Activated T-cell treated with anti-CD3 and anti-CD28 coated beads, Interleukin-2, amount 50 U/mL, for 48 hours (primary cell): ENCODE measurements at regions not wholly inside any gene's neighbourhood (a gene's known extent, or its start where the extent isn't known, plus 50 kb on each side); places are given as distances from the start of the nearest gene placed in this dataset.

ENCODE experiments used
- DNase-seq, 2 experiments: peaks; one replicate each; pipeline ENCODE4 v3.0.0-alpha.2; 2020

GRCh38 chr20:22430154-22430745 lies 154.1 kb downstream of the FOXA2 start:
- no peak for DNase-seq

DNA sequence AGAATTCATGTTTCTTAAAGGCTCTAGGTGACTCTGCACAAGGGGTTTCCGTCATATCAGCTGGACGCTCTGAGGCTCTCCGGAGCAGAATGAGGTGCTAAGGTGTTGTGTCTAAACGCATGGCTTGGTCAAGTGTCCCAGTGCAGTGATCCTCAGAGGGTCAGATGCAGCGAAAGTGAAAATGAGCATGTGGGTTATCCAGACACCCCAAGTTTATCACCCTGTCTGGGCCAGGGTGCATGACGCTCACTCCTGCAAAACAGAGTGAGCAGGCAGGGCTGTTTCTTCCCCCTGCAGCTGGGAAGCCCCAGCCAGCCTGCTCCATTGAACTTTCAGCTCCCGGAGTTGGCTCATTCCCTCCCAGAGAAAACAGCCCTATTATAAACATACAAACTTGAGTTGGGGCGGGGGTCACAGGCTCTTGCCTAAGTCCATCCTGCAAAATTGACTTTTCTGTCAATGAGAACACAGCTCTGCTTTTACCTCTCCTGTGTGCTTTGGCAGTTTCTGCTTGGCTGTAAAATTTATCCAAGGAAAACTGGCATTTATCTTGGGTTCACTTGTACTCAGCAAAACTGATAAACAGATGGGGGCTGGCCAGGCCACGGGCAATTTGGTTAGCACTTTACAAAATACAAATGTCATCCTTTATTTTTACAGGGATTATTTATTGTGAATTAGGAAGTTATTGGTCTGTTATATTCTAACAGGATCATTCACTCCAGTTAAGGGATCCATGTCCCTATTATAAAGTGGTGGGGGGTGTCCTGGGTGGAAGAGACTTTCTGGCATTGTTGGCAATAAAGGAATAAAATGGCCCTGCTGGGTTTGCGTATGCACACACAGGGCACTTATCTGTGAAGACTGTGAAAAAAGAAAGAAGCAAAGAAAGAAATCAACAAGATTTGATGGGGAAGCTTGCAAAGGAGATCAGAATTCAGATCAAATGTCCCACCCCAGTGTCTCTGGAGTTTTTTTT lies 154.9 kb downstream of the FOXA2 start:
- no peak for DNase-seq

DNA sequence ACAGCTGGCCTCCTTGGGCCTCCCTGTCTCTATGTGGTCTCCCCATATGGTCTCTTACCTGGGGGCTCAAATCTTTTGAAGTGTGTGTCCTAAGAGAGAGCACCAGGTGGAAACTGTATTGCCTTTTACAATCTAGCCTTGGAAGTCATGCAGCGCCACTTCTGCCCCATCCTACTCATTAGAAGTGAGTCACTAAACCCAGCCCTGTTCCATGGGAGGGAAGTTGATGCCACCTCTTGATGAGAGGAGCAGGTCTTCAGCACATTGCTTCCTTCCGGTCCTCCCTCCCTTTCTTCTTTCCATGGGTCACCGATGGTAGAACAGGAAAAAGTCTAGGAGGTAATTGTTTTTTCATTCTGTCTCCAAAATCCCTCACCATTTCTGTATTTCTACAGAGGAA lies 156.3 kb downstream of the FOXA2 start:
- no peak for DNase-seq

GRCh38 chr20:22426772-22427171 lies 157.6 kb downstream of the FOXA2 start:
- DNase-seq, result no peak

- DNase-seq, result no peak
These were observed 158.8 kb downstream of the FOXA2 start for GRCh38 chr20:22425344-22426295.

- DNase-seq, result no peak
These were observed 161.1 kb downstream of the FOXA2 start for GRCh38 chr20:22423190-22423832.

GRCh38 chr20:22420116-22420598 lies 164.2 kb downstream of the FOXA2 start:
- DNase-seq, result no peak

DNA sequence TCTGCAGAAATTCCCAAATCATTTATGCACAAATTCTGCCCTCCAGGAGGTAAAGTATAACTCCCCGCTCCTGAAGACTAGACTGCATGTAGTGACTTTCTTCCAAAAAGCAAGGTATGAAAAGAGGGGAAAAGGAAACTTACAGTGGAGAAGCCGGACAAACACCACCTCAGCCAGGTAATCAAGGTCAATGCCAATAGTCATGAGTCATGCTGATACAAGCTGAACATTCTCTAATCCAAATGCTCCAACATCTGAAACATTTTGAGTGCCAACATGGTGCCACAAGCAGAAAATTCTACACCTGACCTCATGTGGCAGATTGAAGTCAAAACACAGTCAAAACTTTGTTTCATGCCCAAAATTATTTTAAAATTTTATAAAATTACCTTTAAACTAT lies 165.6 kb downstream of the FOXA2 start:
- no peak for DNase-seq

DNA sequence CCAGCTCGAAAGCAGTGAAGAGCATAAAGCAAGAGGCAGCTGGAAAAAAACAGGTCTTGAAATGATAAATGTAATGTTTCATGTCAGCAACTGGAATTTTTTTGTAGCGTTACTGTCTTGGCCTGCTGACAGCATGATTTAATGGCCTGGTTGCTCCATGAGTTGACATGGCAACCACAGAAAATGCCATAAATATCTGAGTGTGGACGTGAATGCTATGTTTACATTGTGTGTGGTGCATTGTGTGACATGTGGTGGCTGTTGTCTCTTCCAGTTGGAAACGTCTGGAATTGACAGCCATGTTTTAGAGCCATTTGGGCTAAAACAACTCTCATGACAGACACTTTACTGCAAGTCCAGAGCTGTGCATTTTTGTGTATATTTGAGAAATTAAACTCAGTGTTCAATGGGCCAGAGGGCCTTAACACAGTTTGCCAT lies 170.0 kb downstream of the FOXA2 start:
- DNase-seq, result no peak

DNA sequence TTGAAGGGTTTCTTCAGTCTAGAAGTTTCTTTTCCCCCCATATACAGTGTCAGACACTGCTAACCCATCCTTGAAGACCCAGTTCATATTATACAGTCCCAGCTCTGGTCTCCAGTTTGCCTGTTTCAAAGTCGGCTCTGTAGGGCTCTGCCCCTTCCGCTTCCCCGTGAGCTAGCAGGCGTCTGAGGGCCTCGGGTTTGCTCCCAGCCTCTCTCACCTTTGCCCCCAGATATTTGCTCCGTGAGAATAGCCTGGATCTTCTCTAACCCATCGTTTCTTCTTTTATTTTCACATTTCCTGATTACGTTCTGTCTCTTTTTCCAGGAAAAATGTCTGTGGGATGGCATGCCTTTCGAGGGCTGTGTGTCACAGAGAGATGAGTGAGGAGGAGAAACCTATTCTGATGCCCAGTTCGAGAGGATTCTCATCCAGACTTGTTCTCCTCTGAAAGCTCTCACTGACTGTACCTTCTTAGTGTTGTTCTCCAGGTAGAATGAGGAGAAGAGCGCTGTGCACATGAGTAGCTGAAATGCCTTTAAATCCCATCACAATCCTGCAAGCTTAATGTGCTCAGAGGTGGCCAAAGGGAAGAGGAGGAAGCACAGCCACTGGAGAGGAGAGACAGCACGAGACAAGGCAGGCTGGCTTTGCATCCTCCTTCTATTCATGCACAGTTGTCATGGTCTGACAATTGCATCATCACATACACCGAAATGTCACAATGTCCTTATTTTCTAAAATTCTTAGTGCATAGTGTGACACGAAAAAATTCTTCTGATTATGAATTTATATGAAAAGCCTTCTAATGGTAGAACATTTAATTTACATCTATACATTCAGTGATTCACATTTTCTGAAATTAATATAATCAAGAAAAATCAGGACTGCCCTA lies 171.1 kb downstream of the FOXA2 start:
- no peak for DNase-seq

DNA sequence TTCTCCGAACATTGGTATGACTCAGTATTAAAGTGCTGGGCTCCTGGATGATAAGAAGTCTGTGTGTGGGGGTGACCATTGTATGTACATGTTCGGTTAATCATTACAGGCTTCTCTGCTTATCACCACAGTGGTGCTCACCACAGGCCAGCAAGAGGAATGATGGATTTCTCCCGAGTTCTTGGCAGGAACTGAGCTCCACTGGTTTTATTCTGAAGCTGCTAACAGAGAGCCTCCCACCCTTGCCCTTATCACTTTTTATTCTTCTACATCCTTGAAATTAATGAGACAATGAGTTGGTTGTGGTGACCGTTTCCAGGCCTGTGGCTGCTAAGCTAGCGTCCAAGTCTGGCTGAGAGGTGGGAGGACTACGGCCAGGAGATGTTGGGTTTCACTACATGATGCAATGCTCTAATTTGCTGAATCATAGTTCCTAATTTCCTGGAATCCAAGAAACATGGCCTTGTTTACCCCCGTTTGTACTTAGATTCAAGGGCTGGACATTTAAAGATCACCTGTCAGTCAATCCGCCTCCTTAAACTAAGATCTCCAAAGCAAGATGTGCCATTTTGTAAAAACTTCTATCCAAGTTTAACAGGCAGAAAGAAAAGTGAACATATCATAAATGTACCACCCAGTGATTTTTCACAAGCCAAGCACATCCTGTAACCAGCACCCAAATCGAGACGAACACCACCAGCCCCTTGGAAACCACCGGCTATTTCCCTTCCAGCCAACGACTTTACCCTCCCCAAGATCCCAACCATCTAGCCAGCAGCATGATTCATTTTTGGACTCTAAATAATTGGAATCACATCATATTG lies 172.5 kb downstream of the FOXA2 start:
- DNase-seq, result no peak

GRCh38 chr20:22411286-22411626 lies 173.1 kb downstream of the FOXA2 start:
- DNase-seq, result no peak

DNA sequence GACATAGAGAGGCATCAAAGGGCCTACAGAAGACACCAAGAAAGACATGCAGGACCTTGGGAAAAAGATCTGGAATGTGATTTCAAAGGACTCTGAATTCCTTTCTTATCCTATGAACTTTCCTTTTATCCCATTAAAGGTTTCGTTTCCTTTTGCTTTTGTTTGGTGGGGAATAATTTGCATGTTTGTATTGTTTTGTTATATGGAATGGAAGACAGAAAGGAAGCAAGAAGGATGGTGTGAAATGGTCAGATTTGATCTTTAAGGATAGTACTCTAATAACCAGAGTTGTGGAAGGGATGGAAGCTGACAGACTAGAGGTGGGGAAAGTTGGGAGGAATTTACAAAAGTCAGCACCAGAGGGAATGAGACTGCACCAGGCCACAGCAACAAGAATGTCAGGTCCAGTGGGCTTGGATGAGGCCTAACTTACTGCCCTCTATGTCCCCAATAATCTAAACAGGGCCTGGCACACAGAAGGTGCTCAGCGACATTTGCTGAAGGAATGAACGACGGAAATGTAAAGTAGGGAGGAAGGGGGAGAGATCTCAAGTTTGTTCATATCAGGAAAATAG lies 173.7 kb downstream of the FOXA2 start:
- DNase-seq, result no peak

DNA sequence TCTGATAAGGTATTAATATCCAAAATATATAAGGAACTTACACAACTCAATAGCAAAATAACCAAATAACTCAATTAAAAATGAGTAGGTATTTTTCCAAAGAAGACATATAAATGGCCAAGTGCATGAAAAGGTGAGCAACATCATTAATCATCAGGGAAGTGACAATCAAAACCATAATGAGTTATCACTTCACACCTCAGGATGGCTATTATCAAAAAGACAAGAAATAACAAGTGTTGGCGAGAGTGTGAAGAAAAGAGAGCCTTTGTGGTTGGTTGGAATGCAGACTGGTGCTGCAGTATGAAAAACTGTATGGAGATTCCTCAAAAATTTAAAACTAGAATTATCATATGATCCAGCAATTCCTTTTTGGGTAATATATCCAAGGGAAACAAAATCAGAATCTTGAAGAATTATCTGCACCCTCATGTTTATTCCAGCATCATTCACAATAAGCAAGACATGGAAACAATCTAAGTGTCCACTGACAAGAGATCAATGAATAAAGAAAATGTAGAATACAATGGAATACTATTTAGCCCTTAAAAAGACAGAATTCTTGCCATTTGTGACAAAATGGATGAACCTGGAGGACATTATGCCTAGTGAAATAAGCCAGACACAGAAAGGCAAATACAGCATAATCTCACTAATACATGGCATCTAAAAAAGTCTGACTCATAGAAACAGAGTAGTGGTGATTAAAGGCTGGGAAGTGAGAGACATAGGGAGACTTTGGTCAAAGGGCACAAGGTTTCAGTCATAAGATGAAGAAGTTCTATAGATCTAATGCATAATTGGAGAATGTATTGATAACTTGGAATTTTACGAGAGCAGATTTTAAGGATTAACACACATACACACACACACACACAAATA lies 175.6 kb downstream of the FOXA2 start:
- no peak for DNase-seq

- no peak for DNase-seq
These were observed 176.9 kb downstream of the FOXA2 start for GRCh38 chr20:22407237-22408193.

DNA sequence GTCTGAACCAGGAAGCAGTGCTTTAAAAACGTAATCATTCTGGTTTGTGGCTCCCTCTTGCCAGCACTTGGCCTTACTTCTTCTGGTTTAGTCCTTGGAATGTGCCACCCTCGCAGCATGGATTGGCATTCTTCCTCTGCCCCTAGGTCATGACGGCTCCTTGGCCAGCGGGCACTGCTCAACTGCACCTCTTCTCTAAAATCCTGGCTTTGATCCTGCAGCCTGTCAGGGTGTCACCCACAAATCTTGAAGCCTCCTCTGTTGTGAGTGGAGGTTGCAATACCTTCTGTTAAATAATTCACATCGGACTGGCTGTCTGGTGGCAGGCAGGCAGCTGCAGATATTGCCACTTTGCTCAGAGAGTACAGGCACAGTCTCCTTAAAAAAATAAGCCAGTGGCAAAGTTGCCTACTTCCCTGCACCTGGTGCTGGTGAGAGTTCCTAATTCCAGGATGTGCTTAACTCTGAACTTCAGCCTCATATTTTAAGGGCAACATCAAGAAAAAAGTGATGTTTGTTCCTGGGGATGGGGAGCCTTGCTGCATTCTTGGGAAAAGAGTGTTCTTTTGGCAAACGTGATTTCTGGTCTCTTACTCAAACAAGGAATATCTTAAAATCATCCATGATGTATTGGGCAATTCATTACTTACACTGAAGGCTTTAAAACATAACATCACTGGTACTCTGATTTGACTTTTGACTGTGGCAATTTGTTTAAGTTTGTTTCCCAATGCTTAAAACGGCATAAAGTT lies 179.8 kb downstream of the FOXA2 start:
- DNase-seq, result no peak
